ENCODE measurements at regions not wholly inside any gene's neighbourhood (a gene's known extent, or its start where the extent isn't known, plus 50 kb on each side); places are given as distances from the start of the nearest gene placed in this dataset.
"Not testable (repeated sequence)": the region's sequence is repeated elsewhere in the genome, so short reads cannot be mapped to it uniquely, and the experiment has no call there.

DNA sequence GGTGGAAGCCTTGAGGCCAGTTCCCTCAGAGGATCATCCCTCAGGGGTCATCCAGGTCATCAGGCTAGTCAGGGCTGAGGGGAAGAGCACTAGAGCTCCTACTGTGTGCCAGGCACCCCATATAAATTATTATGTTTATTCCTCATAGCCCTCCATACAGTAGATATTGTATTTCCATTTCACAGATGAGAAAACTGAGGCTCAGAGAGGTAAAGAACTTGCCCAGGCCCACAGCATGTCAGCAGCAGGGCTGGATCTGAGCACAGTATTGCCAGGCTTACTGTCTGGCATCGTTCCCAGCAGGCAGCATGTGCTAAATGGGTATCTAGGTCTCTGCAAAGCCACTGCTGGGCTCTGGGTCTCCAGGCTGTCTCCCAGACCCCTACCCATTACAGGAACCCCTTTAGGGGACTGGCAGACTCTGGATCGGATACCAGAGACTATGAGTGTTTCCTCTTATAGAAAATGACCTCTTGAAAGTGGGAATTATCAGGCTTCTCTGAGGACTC is 153.3 kb downstream of the PTPRU start:
- TF ChIP-seq CTCF (IDR thresholded peaks at IDR 0.05; ENCODE audit: insufficient read depth, low read depth, low read length, missing control alignments), result no peak
- DNase-seq (ENCODE audit: low read depth), result no peak
- H3K4me3 ChIP-seq (ENCODE audit: low read length), result no peak overlapping the region

DNA sequence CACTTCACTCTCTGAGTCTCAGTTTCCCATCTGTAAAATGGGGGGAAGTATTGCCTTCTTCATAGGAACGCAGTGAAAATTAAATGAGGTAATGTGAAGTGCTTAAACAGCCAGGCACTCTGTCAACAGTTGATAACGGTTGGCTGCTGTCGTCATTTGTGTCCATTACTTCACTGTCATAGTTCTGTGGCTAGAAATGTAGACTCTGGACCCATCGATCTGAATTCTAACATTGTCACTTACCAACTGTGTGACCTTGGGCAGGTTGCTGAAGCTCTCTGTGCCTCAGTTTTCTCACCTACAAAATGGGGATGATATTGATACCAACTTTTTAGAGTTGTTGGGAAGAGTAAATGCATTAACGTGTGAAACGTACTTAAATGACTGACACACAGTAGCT is 152.6 kb downstream of the PTPRU start:
- no peak for TF ChIP-seq CTCF (IDR thresholded peaks at IDR 0.05; ENCODE audit: insufficient read depth, low read depth, low read length, missing control alignments)
- no peak for DNase-seq (ENCODE audit: low read depth)
- no peak overlapping the region for H3K4me3 ChIP-seq (ENCODE audit: low read length)

GRCh38 chr1:29388170-29388569 is 151.8 kb downstream of the PTPRU start:
- no peak for TF ChIP-seq CTCF (IDR thresholded peaks at IDR 0.05; ENCODE audit: insufficient read depth, low read depth, low read length, missing control alignments)

DNA sequence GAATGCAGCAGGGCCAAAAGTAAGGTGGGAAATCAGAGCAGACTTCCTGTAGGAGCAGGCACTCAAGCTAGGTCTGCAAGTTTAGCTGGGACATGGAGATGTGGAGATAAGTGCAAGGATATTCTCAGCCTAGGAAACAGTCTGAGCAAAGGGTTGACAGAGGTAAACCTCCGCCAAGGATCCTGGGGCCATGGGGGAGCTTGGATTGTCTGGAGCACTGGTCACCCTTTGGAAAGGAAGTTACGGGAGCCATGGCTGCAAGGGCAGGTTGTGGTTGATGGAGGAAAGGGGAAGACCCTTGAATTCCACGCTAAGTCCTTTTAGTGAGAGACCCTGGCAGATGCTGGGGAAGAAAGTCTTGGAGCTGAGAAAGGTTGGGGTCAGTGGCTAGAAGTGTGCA is 150.9 kb downstream of the PTPRU start:
- no peak overlapping the region for H3K4me3 ChIP-seq (ENCODE audit: low read length)
- TF ChIP-seq CTCF (IDR thresholded peaks at IDR 0.05; ENCODE audit: insufficient read depth, low read depth, low read length, missing control alignments), result no peak
- DNase-seq (ENCODE audit: low read depth), result no peak

More at GRCh38 chr1:29388170-29388569, 151.8 kb downstream of the PTPRU start:
- no peak overlapping the region for H3K4me3 ChIP-seq (ENCODE audit: low read length)
- DNase-seq (ENCODE audit: low read depth), result no peak

GRCh38 chr1:29386453-29386852 is 150.1 kb downstream of the PTPRU start:
- DNase-seq (ENCODE audit: low read depth); H3K4me3 ChIP-seq (ENCODE audit: low read length): not testable (repeated sequence)

GRCh38 chr1:29385966-29386365 is 149.6 kb downstream of the PTPRU start:
- H3K4me3 ChIP-seq (ENCODE audit: low read length), result no peak overlapping the region
- TF ChIP-seq CTCF (IDR thresholded peaks at IDR 0.05; ENCODE audit: insufficient read depth, low read depth, low read length, missing control alignments), result no peak
- no peak for DNase-seq (ENCODE audit: low read depth)

DNA sequence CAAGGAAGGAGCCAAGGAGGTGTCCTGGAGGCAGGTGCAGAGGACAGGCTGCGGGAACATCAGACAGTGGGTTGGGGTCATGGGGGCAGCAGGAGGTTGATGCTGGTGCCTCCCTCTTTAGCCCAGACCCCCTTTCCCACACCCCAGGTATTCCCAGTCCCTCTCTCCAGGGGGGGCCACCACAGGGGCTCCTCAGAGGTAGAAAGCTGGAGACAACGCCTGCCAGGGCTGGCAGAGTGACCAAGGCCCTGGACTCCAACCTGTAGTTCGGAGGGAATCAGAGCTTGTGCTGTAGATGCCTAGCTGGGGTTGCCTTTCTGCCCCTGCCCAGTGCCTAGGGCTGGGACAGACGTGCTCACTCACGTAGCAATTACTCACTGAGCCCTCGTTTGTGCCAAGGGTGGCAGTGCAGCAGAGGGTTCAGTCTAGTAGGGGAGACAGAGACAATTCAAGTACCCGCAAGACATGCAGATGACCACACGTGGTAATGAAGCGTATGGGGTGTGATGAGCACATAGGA is 148.2 kb downstream of the PTPRU start:
- no peak for TF ChIP-seq CTCF (IDR thresholded peaks at IDR 0.05; ENCODE audit: insufficient read depth, low read depth, low read length, missing control alignments)
- no peak overlapping the region for H3K4me3 ChIP-seq (ENCODE audit: low read length)
- no peak for DNase-seq (ENCODE audit: low read depth)

Data from epithelial cell of esophagus (primary cell).